ENCODE measurements at regions not wholly inside any gene's neighbourhood (a gene's known extent, or its start where the extent isn't known, plus 50 kb on each side); places are given as distances from the start of the nearest gene placed in this dataset.

GRCh38 chr18:38243291-38243690, 677.7 kb upstream of the CELF4 start:
- DNase-seq: no peak
- H3K27ac ChIP-seq (ENCODE audit: low read depth in 2 of 2, low read length in 2 of 2): no peak overlapping the region
- no peaks in the 10 kb centered on the region for H3K9me3 ChIP-seq (ENCODE audit: control insufficient read depth in 2 of 3, insufficient read depth in 1 of 3, low read length in 3 of 3)
- no peak for FAIRE-seq
- no peaks in the 10 kb centered on the region for H3K27me3 ChIP-seq (ENCODE audit: control insufficient read depth, insufficient read depth, low read length)
- intact Hi-C loops (cut with DNase I): no loop called here
- TF ChIP-seq CTCF (IDR thresholded peaks at IDR 0.05; ENCODE audit: borderline replicate concordance, extremely low read depth, insufficient read depth): no peak
- no peak overlapping the region for H3K4me3 ChIP-seq (ENCODE audit: low read length in 3 of 3)
- H3K36me3 ChIP-seq (ENCODE audit: control insufficient read depth in 2 of 3, insufficient read depth in 3 of 3, low read length in 3 of 3): no peaks in the 10 kb centered on the region
- no peaks in the 10 kb centered on the region for H3K4me1 ChIP-seq (ENCODE audit: control insufficient read depth in 2 of 3, insufficient read depth in 2 of 3, low read depth in 1 of 3, low read length in 3 of 3)
- H3K9ac ChIP-seq (ENCODE audit: low read length in 3 of 3): no peak overlapping the region

GRCh38 chr18:38241736-38242135, 676.1 kb upstream of the CELF4 start:
- no peak for TF ChIP-seq CTCF (IDR thresholded peaks at IDR 0.05; ENCODE audit: borderline replicate concordance, extremely low read depth, insufficient read depth)
- Histone ChIP-seq H3K9me3 (ENCODE audit: control insufficient read depth in 2 of 3, insufficient read depth in 1 of 3, low read length in 3 of 3) (no peaks in the 10 kb centered on the region), H3K36me3 (ENCODE audit: control insufficient read depth in 2 of 3, insufficient read depth in 3 of 3, low read length in 3 of 3) (no peaks in the 10 kb centered on the region), H3K27ac (ENCODE audit: low read depth in 2 of 2, low read length in 2 of 2) (no peak overlapping the region), H3K27me3 (ENCODE audit: control insufficient read depth, insufficient read depth, low read length) (no peaks in the 10 kb centered on the region), H3K4me3 (ENCODE audit: low read length in 3 of 3) (no peak overlapping the region), H3K9ac (ENCODE audit: low read length in 3 of 3) (no peak overlapping the region), H3K4me1 (ENCODE audit: control insufficient read depth in 2 of 3, insufficient read depth in 2 of 3, low read depth in 1 of 3, low read length in 3 of 3) (no peaks in the 10 kb centered on the region)
- DNase-seq: no peak
- FAIRE-seq: no peak
- intact Hi-C loops (cut with DNase I): no loop called here

DNA sequence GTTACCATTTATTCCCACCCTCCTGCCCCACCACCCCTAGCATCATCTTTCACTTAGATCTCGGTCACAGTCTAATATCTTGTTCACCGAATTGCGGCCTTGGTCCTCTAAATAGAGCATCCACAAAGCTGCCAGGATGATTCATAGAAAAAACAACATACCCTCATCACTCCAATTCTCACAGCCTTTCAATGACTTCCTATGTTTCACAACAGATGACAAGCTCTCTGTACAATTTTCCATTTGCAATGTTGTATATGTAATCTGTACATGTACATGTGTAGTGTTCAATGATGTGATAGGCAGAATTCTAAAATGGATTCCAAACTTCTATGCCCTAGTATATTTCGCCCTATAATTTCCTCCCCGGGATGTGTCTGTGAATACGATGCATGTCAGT, 675.6 kb upstream of the CELF4 start:
- no peak for TF ChIP-seq CTCF (IDR thresholded peaks at IDR 0.05; ENCODE audit: borderline replicate concordance, extremely low read depth, insufficient read depth)
- Histone ChIP-seq H3K9me3 (ENCODE audit: control insufficient read depth in 2 of 3, insufficient read depth in 1 of 3, low read length in 3 of 3) (no peaks in the 10 kb centered on the region), H3K36me3 (ENCODE audit: control insufficient read depth in 2 of 3, insufficient read depth in 3 of 3, low read length in 3 of 3) (no peaks in the 10 kb centered on the region), H3K27ac (ENCODE audit: low read depth in 2 of 2, low read length in 2 of 2) (no peak overlapping the region), H3K4me1 (ENCODE audit: control insufficient read depth in 2 of 3, insufficient read depth in 2 of 3, low read depth in 1 of 3, low read length in 3 of 3) (no peaks in the 10 kb centered on the region), H3K4me3 (ENCODE audit: low read length in 3 of 3) (no peak overlapping the region), H3K9ac (ENCODE audit: low read length in 3 of 3) (no peak overlapping the region), H3K27me3 (ENCODE audit: control insufficient read depth, insufficient read depth, low read length) (no peaks in the 10 kb centered on the region)
- intact Hi-C loops (cut with DNase I): no loop called here
- FAIRE-seq: no peak
- DNase-seq: no peak

DNA sequence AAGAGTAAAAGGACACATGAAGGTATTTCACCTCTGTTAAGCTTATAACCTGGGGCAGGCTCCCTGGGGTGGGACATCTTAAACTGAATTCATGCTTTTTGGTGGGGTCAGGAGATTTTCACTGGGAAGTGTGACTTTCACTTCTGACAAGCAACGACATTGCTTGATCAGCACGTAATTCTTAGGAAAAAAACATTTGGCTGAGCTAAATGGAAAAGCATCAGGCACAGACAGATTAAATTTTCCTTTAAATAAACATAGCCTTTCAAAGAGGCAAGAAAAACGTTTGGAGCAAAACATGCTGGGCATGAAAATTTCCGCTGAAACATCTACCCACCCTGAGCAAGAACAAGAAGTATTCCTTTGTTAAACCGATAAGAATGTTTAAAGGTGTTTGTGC, 674.0 kb upstream of the CELF4 start:
- DNase-seq: no peak
- no peaks in the 10 kb centered on the region for H3K27me3 ChIP-seq (ENCODE audit: control insufficient read depth, insufficient read depth, low read length)
- no peaks in the 10 kb centered on the region for H3K36me3 ChIP-seq (ENCODE audit: control insufficient read depth in 2 of 3, insufficient read depth in 3 of 3, low read length in 3 of 3)
- no peaks in the 10 kb centered on the region for H3K4me1 ChIP-seq (ENCODE audit: control insufficient read depth in 2 of 3, insufficient read depth in 2 of 3, low read depth in 1 of 3, low read length in 3 of 3)
- H3K9me3 ChIP-seq (ENCODE audit: control insufficient read depth in 2 of 3, insufficient read depth in 1 of 3, low read length in 3 of 3): no peaks in the 10 kb centered on the region
- no peak for FAIRE-seq
- no peak overlapping the region for H3K4me3 ChIP-seq (ENCODE audit: low read length in 3 of 3)
- intact Hi-C loops (cut with DNase I): no loop called here
- no peak overlapping the region for H3K9ac ChIP-seq (ENCODE audit: low read length in 3 of 3)
- H3K27ac ChIP-seq (ENCODE audit: low read depth in 2 of 2, low read length in 2 of 2): no peak overlapping the region
- no peak for TF ChIP-seq CTCF (IDR thresholded peaks at IDR 0.05; ENCODE audit: borderline replicate concordance, extremely low read depth, insufficient read depth)
